HUES48 (cell line): ENCODE measurements at regions not wholly inside any gene's neighbourhood (a gene's known extent, or its start where the extent isn't known, plus 50 kb on each side); places are given as distances from the start of the nearest gene placed in this dataset.
"Not testable (repeated sequence)": the region's sequence is repeated elsewhere in the genome, so short reads cannot be mapped to it uniquely, and the experiment has no call there.

ENCODE experiments used
- H3K27ac ChIP-seq: one replicate; pipeline ENCODE4 v1.7.0; 2013; ENCODE audit warnings: low read depth, low read length, inconsistent platforms
- H3K27me3 ChIP-seq: 2 replicates; pipeline ENCODE4 v1.6.1; 2013; ENCODE audit warnings: mild to moderate bottlenecking, low read length; ENCODE audit not compliant: control insufficient read depth, insufficient read depth
- H3K36me3 ChIP-seq: 2 replicates; pipeline ENCODE4 v1.6.1; 2013; ENCODE audit warnings: low read length; ENCODE audit not compliant: control insufficient read depth, insufficient read depth
- H3K4me1 ChIP-seq: 2 replicates; pipeline ENCODE4 v1.6.1; 2013; ENCODE audit warnings: mild to moderate bottlenecking, low read length; ENCODE audit not compliant: control insufficient read depth, insufficient read depth
- H3K4me3 ChIP-seq: 2 replicates; pipeline ENCODE4 v1.5.1; 2013; ENCODE audit warnings: mild to moderate bottlenecking, low read depth, low read length
- H3K9ac ChIP-seq: 2 replicates; pipeline ENCODE4 v1.6.1; 2013; ENCODE audit warnings: mild to moderate bottlenecking, low read depth, low read length, moderate library complexity
- H3K9me3 ChIP-seq: 2 replicates; pipeline ENCODE4 v1.6.1; 2013; ENCODE audit warnings: low read length; ENCODE audit not compliant: control insufficient read depth, insufficient read depth

GRCh38 chr6:84329077-84329476, 101.6 kb upstream of the CEP162 start:
- no peaks in the 10 kb centered on the region for H3K36me3 ChIP-seq
- peaks cover 12% of the 10 kb centered on the region for H3K4me1 ChIP-seq
- peak overlapping the region; percentile 33 for H3K27ac ChIP-seq
- no peak overlapping the region; the same call in 1 of the 2 replicates for H3K4me3 ChIP-seq
- H3K9me3 ChIP-seq, result no peaks in the 10 kb centered on the region
- H3K9ac ChIP-seq, result no peak overlapping the region
- H3K27me3 ChIP-seq, result no peaks in the 10 kb centered on the region

- H3K9me3 ChIP-seq, result no peaks in the 10 kb centered on the region
- H3K27me3 ChIP-seq, result no peaks in the 10 kb centered on the region
- no peak overlapping the region for H3K27ac ChIP-seq
- H3K4me3 ChIP-seq, result no peak overlapping the region
- H3K4me1 ChIP-seq, result no peaks in the 10 kb centered on the region
- no peaks in the 10 kb centered on the region for H3K36me3 ChIP-seq
- H3K9ac ChIP-seq, result no peak overlapping the region
These were observed 90.0 kb upstream of the CEP162 start for GRCh38 chr6:84317463-84317862.

- H3K9ac ChIP-seq, result no peak overlapping the region
- no peak overlapping the region for H3K27ac ChIP-seq
- no peaks in the 10 kb centered on the region for H3K27me3 ChIP-seq
- H3K9me3 ChIP-seq, result no peaks in the 10 kb centered on the region
- no peak overlapping the region for H3K4me3 ChIP-seq
- H3K36me3 ChIP-seq, result no peaks in the 10 kb centered on the region
- no peaks in the 10 kb centered on the region for H3K4me1 ChIP-seq
These were observed 87.0 kb upstream of the CEP162 start for GRCh38 chr6:84314377-84314898.

- Histone ChIP-seq H3K36me3 (no peaks in the 10 kb centered on the region), H3K27ac (no peak overlapping the region), H3K9me3 (no peaks in the 10 kb centered on the region), H3K27me3 (no peaks in the 10 kb centered on the region), H3K9ac (no peak overlapping the region), H3K4me1 (no peaks in the 10 kb centered on the region), H3K4me3 (no peak overlapping the region)
These were observed 81.9 kb upstream of the CEP162 start for GRCh38 chr6:84309336-84309735.

GRCh38 chr6:84304881-84305280, 77.4 kb upstream of the CEP162 start:
- Histone ChIP-seq H3K9me3 (no peaks in the 10 kb centered on the region), H3K27ac (no peak overlapping the region)

GRCh38 chr6:84291033-84291432, 63.6 kb upstream of the CEP162 start:
- H3K4me3 ChIP-seq, H3K27ac ChIP-seq, H3K9ac ChIP-seq, H3K27me3 ChIP-seq, H3K4me1 ChIP-seq, H3K36me3 ChIP-seq: not testable (repeated sequence)
- H3K9me3 ChIP-seq, result peaks cover 21% of the 10 kb centered on the region

More at GRCh38 chr6:84304881-84305280, 77.4 kb upstream of the CEP162 start:
- Histone ChIP-seq H3K36me3 (no peaks in the 10 kb centered on the region), H3K4me3 (no peak overlapping the region), H3K27me3 (no peaks in the 10 kb centered on the region), H3K9ac (no peak overlapping the region), H3K4me1 (no peaks in the 10 kb centered on the region)

GRCh38 chr6:84284428-84285049, 57.1 kb upstream of the CEP162 start:
- no peak overlapping the region for H3K4me3 ChIP-seq
- no peak overlapping the region for H3K9ac ChIP-seq
- H3K27me3 ChIP-seq, result no peaks in the 10 kb centered on the region
- H3K36me3 ChIP-seq, result no peaks in the 10 kb centered on the region
- no peak overlapping the region for H3K27ac ChIP-seq
- H3K9me3 ChIP-seq, result no peaks in the 10 kb centered on the region
- H3K4me1 ChIP-seq, result no peaks in the 10 kb centered on the region

- Histone ChIP-seq H3K4me3 (no peak overlapping the region), H3K4me1 (peaks cover 5% of the 10 kb centered on the region), H3K9ac (no peak overlapping the region), H3K36me3 (no peaks in the 10 kb centered on the region), H3K27ac (no peak overlapping the region), H3K27me3 (no peaks in the 10 kb centered on the region), H3K9me3 (no peaks in the 10 kb centered on the region)
These were observed 55.1 kb upstream of the CEP162 start for GRCh38 chr6:84282550-84282949.

- no peak overlapping the region for H3K27ac ChIP-seq
- no peaks in the 10 kb centered on the region for H3K36me3 ChIP-seq
- H3K9me3 ChIP-seq, result no peaks in the 10 kb centered on the region
- H3K27me3 ChIP-seq, result no peaks in the 10 kb centered on the region
- H3K9ac ChIP-seq, result no peak overlapping the region
- H3K4me3 ChIP-seq, result no peak overlapping the region
- H3K4me1 ChIP-seq, result peaks cover 5% of the 10 kb centered on the region
These were observed 53.2 kb upstream of the CEP162 start for GRCh38 chr6:84280639-84281038.

GRCh38 chr6:84280030-84280429, 52.6 kb upstream of the CEP162 start:
- Histone ChIP-seq H3K27me3 (no peaks in the 10 kb centered on the region), H3K4me3 (no peak overlapping the region), H3K36me3 (no peaks in the 10 kb centered on the region), H3K9ac (no peak overlapping the region), H3K9me3 (no peaks in the 10 kb centered on the region), H3K27ac (no peak overlapping the region), H3K4me1 (peaks cover 5% of the 10 kb centered on the region)

GRCh38 chr6:84278321-84278998, 51.0 kb upstream of the CEP162 start:
- H3K9me3 ChIP-seq, result no peaks in the 10 kb centered on the region
- H3K4me3 ChIP-seq, result no peak overlapping the region
- no peak overlapping the region for H3K9ac ChIP-seq
- H3K36me3 ChIP-seq, result no peaks in the 10 kb centered on the region
- peaks cover 5% of the 10 kb centered on the region for H3K4me1 ChIP-seq
- no peak overlapping the region for H3K27ac ChIP-seq
- no peaks in the 10 kb centered on the region for H3K27me3 ChIP-seq
